SIG-M5 treated with dmso at 0.1 percent for 504 hours (cell line): ENCODE measurements at regions not wholly inside any gene's neighbourhood (a gene's known extent, or its start where the extent isn't known, plus 50 kb on each side); places are given as distances from the start of the nearest gene placed in this dataset.

Experiments
- DNase-seq: peaks from one replicate; lab custom pipeline; 2025; ENCODE audit not compliant: unreplicated experiment; lab: John Stamatoyannopoulos, UW

- no peak for DNase-seq
Observed at GRCh38 chr1:198032668-198033067, 115.5 kb downstream of the LHX9 start.

DNA sequence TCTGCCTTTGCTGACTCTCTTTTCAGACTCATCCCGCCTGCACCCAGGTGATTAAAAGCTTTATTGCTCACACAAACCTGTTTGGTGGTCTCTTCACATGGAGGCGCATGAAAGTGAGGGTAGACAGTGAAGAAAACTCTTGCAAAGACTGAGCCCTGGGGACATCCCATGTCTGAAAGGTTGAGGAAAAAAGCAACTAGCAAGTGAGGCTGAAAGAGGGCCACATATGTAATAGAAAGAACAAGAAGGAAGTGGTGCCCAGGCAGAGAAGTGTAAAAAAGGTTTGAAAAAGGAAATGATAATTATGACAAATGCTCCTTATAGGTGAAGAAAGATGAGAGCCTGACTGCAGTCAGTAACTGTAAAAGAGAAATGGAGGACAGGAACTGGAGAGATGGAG, 115.9 kb upstream of the NEK7 start:
- peak; percentile 70 for DNase-seq

DNA sequence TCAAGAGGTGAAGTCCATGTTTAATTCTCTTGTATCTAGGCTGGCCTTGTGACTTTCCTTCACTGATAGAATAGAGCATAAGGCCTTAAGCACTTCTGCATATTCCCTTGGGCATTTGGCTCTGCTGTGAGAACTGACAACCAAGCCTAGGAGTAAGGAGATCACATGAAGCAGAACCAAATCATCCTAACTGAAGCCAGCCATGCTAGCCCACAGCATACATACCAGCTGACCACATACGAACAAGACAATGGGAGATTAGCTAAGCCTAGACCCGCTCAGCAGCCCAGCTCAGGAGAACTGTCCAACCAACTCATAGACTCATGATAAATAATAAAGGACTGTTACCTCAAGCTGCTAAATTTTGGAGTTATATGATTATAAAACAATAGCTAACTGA, 114.6 kb upstream of the NEK7 start:
- DNase-seq, result no peak

- DNase-seq, result no peak
Observed at GRCh38 chr1:198047913-198048312, 108.9 kb upstream of the NEK7 start.

DNA sequence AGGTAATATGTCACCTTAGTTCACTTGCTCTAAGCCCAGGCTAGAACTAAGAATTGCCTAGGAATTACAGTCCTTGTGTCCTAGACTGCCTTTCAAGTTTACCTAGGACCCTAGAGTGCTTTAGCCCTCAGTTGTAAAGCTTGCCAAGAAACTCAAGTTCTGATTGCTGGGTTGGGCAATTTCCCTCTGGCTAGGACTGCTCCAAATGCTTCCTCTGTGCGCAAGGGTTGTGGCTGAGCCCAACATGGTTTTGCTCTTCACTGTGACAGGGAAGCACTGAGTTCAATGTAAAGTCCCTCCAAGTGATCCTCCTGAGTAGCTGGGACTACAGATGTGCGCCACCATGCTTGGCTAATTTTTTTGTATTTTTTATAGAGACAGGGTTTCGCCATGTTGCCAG, 102.3 kb upstream of the NEK7 start:
- no peak for DNase-seq

DNA sequence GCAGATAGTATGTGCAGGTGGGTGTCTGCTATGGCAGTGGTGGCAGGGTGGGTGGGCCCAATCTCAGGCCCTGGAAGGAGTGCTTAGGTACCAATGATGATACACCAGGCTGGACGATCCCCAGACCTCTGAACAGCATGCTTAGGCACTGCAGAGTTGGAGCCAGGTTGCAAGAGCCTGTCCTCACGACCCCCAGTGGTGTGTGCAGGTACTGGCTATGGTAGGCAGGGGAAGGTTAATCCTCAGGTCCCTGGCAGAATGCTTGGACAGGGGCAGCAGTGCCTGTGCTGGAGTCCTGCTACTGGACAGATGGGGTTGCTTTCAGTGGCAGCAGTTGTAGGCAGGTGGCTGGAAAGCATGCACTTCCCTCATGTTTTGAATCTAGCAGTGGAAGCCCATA, 100.5 kb upstream of the NEK7 start:
- DNase-seq, result peak; percentile 17

GRCh38 chr1:198064181-198064580, 92.6 kb upstream of the NEK7 start:
- no peak for DNase-seq

DNA sequence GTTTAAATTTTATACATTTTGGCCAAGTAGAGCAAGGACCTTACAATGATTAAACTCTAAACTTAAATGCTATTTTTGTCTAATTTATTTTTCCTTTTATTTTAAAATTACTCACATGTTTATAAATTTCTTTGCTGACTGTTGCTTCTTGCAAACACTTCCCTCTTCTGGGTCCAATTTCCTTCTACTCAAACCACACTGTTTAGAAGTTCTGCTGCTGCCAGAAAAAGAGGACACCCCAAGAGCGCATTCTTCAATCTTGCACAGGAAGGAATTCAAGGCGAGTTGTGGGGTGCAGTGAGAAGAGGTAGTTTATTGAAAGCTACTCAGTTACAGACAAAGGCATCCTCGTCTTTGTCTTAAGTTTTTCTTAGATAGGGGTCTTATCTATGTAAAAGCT, 88.5 kb upstream of the NEK7 start:
- DNase-seq, result no peak

- DNase-seq, result peak; percentile 33
Observed at GRCh38 chr1:198072177-198072576, 84.6 kb upstream of the NEK7 start.

DNA sequence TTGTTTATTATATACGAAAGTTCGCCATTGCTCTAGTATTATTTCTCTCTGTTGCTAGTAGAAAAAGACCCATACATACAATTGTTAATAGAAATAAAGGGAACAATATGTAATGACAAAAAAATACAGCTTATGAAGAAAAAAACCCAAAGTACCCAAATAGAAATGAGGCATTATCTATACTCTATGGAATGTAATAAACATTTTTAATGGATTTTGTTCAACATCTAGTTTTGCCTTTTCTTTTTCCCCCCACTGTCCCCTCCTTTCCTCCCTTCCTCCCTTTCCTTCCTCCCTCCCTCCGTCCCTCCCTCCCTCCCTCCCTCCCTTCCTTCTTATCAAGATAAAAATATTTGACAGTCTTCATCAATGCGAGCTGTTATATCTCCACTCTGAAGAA, 81.5 kb upstream of the NEK7 start:
- DNase-seq, result no peak

- peak; percentile 33 for DNase-seq
Observed at GRCh38 chr1:198079432-198079951, 77.3 kb upstream of the NEK7 start.

DNA sequence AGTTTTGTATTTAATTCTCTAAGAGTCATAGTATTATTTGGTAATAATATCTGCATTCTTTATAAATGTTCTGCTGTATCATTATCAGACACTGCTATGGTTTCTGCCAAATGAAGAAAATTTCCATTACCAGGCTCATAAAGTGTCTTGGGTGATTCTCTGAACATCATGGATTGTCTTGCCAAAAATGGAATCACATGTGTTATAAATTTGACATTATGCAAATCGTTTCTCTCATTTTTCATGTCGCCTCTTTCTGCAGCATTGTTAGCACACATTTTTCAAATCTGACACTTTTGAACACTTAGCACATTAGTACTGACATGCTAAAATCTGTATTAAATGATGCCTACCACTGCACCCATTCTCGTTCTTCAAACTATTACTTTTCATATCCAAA, 74.2 kb upstream of the NEK7 start:
- no peak for DNase-seq

DNA sequence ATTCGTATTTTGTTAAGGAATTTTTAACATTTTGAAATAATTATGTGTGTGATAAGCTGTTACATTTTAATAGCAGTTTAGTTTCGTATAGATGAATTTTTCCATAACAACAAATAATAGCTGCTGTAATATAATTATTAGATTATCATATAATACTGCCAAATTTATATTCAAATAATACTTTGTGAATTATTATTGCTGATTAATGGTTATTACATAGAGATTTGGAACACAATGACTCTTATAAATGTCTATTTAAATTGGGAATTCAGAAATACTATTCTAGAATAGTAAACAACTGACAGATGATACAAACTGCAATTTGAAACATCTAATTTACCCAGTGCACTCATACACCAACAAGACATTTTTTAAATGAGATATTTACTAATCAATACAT, 73.2 kb upstream of the NEK7 start:
- no peak for DNase-seq

DNA sequence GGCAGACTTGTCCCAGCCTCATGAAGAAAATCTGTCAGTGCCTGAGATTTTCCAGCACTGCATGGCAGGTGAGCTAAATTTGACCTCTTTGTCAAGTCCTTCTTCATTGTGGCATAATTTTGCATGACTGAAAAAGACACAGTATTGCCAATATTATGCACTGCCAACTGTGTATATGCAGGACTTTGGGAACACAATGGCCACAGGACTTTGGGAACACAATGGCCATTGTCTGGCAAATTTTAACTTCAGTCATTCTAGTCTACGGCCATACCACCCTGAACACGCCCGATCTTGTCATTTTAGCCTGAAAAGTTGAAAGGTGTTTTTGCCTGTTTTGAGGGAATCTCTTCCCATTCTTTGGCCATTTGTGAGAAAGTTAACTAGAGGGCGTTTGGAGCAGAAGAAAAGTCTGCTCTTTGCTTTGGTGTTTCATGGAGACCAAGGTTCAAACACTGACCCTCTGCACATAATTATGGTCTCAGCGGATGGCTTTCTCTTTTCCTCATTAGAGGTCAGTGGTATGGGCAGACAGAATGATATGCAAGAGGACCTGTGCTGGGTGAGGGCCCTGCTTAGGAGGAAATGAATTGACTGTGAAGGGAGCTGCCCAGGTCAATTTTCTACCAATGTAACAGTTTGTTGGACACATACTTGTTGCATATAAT, 72.4 kb upstream of the NEK7 start:
- no peak for DNase-seq

DNA sequence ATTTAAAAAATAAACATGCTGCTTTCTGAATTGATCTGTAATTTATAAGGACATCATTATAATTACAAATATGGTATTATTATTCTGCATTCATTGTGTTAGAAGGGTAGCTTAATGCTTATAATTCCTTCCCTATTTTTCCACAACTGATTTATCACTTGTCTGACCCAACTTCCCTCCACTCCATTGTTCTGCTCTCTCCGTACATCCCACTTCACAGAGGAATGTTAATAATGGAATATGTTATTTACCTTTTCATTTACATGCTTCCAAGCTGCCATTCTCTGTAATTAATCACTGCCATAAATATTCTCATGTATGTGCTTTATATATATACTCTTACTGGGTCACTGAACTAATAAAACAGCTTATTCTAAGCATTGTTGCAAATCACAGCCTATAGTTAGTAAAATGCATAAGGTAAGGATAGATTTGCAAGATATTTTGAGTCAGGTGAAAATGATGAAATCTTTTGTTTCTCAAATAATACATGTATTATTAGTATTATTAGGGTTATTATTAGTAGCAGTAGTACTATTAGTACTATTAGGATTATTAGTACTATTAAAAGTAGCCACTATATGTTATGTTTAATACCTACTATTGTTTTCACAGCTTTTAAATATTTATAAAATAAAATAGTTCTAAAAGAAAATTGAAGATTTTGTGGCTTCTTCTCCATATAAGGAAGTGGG, 70.6 kb upstream of the NEK7 start:
- DNase-seq, result no peak

DNA sequence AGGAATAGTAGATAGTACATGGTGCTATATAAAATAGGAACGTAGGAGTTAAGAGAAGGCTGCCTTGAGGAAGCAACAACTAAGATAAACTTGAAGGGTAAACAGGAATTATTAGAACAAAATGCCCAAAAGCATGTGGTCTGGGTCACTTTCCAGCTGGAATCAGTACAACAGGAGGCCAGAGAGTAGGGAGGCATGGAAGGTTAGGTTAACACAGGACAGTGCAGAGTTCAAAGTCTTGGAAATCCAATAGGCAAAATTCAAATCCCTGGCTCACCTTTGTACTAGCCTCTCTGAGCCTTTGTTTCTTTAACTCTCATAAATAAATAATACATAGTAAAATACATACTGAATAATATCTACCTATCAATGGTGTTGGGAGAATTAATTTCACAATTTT, 69.0 kb upstream of the NEK7 start:
- DNase-seq, result no peak

GRCh38 chr1:198088360-198089071, 68.3 kb upstream of the NEK7 start:
- peak; percentile 52 for DNase-seq

GRCh38 chr1:198096390-198096789, 60.4 kb upstream of the NEK7 start:
- no peak for DNase-seq

DNA sequence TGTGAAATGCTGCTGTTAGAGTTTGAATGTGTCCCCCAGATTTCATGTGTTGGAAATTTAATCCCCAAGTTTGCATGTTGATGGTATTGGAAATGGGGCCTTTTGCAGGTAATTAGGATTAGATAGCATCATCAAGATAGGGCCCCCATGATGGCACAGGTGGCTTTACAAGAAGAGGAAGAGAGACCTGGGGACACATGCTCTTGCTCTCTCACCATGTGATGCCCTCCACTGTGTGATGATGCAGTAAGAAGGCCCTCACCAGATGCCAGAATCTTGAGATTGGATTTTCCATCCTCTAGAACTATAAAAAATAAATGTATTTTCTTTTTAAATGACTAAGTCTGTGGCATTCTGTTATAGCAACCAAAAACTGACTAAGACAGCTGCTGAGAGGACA, 57.0 kb upstream of the NEK7 start:
- no peak for DNase-seq

- DNase-seq, result no peak
Observed at GRCh38 chr1:198101716-198102453, 54.9 kb upstream of the NEK7 start.

DNA sequence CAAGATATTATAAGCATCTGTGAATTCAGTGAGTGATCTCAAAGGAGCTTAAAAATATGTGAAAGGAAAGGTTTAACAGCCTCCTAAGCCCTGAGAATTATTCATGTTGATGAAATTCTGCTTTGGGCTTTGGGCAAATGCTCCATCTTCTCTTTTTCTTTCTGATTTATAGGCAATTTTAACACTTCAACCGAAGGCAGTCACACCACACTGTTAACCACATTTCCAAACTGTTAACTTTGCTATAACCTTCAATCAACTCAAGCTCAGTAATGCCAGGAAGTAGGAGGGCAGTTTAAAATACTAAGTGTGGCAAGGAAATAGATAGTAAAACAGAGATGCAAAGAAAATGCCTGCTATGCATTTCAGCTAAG, 54.4 kb upstream of the NEK7 start:
- DNase-seq, result no peak
